ENCODE measurements at regions not wholly inside any gene's neighbourhood (a gene's known extent, or its start where the extent isn't known, plus 50 kb on each side); places are given as distances from the start of the nearest gene placed in this dataset.

DNA sequence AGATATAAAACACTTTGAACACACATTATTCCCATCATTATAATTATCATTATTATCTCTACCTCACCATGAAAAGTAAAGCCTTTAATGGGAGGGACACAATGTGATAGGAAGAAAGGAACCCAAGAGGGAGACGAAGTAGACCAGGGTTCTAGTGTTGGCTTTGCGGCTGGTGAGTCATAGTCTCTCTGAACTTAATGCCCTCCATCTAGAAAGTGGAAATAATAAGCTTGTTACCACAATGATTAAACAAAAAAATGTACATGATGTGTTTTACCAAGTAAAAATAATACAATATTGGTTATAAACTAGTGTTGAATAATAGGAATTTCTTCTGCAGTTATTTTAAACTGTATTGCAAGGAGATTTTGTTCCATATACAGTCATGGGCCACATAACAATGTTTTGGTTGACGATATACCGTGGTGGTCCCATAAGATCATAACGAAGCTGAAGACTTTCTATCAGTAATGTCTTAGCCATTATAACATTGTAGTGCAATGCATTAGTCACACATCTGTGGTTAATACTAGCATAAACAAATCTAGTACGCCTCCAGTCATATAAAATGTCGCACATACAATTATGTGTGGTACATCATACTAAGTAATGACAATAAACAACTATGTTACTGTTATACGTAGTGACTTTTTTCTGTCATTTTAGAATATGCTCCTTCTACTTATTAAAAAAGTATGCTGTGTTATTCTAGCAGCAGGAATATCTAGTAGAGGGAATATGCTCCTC is 450.6 kb upstream of the SORCS1 start:
- H3K79me2 ChIP-seq (ENCODE audit: control insufficient read depth, insufficient read depth, low read length), result no peaks in the 10 kb centered on the region
- no peak overlapping the region for H3K27ac ChIP-seq (ENCODE audit: low read length in 2 of 2)
- POLR2A ChIA-PET, result no interaction called here
- H4K20me1 ChIP-seq (ENCODE audit: control insufficient read depth, insufficient read depth, low read length, poor library complexity, severe bottlenecking), result no peaks in the 10 kb centered on the region
- Mint-ChIP-seq H3K27me3 (no peaks in the 10 kb centered on the region), H3K9me3 (ENCODE audit: insufficient read depth) (no peaks in the 10 kb centered on the region), H3K4me3 (no peak overlapping the region), H3K4me1 (no peaks in the 10 kb centered on the region), H3K27ac (no peak overlapping the region)
- H3K9me3 ChIP-seq (ENCODE audit: control extremely low read depth in 1 of 3, control insufficient read depth in 2 of 3, insufficient read depth in 1 of 3, low read length in 2 of 3), result no peaks in the 10 kb centered on the region
- ATAC-seq (ENCODE audit: low read depth), result no peak
- no CpG with 5 or more reads among the region's 8 CpGs for WGBS (ENCODE audit: insufficient coverage)
- TF ChIP-seq EZH2 (IDR thresholded peaks at IDR 0.05; ENCODE audit: borderline replicate concordance, insufficient read depth, low read depth, low read length, poor library complexity, severe bottlenecking), result no peak
- TF ChIP-seq, protein P1, sequence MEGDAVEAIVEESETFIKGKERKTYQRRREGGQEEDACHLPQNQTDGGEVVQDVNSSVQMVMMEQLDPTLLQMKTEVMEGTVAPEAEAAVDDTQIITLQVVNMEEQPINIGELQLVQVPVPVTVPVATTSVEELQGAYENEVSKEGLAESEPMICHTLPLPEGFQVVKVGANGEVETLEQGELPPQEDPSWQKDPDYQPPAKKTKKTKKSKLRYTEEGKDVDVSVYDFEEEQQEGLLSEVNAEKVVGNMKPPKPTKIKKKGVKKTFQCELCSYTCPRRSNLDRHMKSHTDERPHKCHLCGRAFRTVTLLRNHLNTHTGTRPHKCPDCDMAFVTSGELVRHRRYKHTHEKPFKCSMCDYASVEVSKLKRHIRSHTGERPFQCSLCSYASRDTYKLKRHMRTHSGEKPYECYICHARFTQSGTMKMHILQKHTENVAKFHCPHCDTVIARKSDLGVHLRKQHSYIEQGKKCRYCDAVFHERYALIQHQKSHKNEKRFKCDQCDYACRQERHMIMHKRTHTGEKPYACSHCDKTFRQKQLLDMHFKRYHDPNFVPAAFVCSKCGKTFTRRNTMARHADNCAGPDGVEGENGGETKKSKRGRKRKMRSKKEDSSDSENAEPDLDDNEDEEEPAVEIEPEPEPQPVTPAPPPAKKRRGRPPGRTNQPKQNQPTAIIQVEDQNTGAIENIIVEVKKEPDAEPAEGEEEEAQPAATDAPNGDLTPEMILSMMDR (IDR thresholded peaks at IDR 0.05), result no peak
- H2AFZ ChIP-seq (ENCODE audit: insufficient read depth, low read depth, low read length, poor library complexity, severe bottlenecking), result no peak overlapping the region
- intact Hi-C loops (cut with micrococcal nuclease), result no loop called here
- H3K27me3 ChIP-seq (replicated peaks in 1 of 4; ENCODE audit: control extremely low read depth in 1 of 4, control insufficient read depth in 3 of 4, insufficient read depth in 4 of 4, low read length in 3 of 4), result no peaks in the 10 kb centered on the region
- no peaks in the 10 kb centered on the region for H3K4me1 ChIP-seq (ENCODE audit: control insufficient read depth in 2 of 2, insufficient read depth in 2 of 2, low read length in 2 of 2)
- H3K4me3 ChIP-seq (ENCODE audit: control extremely low read depth in 1 of 5, extremely low read depth in 1 of 5, insufficient read depth in 1 of 5, low read depth in 2 of 5, low read length in 4 of 5), result no peak overlapping the region
- DNase-seq, result no peak
- no peaks in the 10 kb centered on the region for H3K36me3 ChIP-seq (replicated peaks in 1 of 2; ENCODE audit: control extremely low read depth in 1 of 2, control insufficient read depth in 1 of 2, extremely low read depth in 1 of 2, insufficient read depth in 2 of 2, low read length in 1 of 2)
- no peak overlapping the region for H3K9ac ChIP-seq (ENCODE audit: low read length)
- H3K4me2 ChIP-seq (replicated peaks; ENCODE audit: low read depth, low read length, poor library complexity, severe bottlenecking), result no peak overlapping the region
- CTCF ChIA-PET, result no interaction called here

DNA sequence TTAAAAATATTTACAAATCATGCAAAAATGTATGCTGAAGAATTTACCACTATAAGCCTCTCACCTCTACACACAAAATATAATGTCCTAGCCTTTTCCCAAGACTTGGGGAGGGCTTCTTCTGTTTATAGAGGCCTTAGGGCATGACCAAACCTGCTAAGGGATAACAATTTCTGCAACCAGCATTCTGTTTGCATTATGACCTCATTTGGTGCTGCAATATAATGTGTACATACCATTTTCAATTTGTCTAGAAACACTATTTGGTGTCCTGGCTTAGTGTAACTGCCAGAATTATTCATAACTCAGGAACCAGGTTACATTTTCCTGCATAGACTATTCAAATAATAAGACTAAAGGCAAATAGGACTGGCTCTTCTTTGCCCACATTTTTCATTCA is 446.6 kb upstream of the SORCS1 start:
- no peak overlapping the region for H3K9ac ChIP-seq (ENCODE audit: low read length)
- ChIA-PET CTCF (no interaction called here), POLR2A (no interaction called here)
- H3K9me3 ChIP-seq (ENCODE audit: control extremely low read depth in 1 of 3, control insufficient read depth in 2 of 3, insufficient read depth in 1 of 3, low read length in 2 of 3), result no peaks in the 10 kb centered on the region
- H3K4me3 ChIP-seq (ENCODE audit: control extremely low read depth in 1 of 5, extremely low read depth in 1 of 5, insufficient read depth in 1 of 5, low read depth in 2 of 5, low read length in 4 of 5), result no peak overlapping the region
- Mint-ChIP-seq H3K9me3 (ENCODE audit: insufficient read depth) (no peaks in the 10 kb centered on the region), H3K27ac (no peak overlapping the region), H3K4me3 (no peak overlapping the region), H3K4me1 (no peaks in the 10 kb centered on the region), H3K27me3 (no peaks in the 10 kb centered on the region)
- H4K20me1 ChIP-seq (ENCODE audit: control insufficient read depth, insufficient read depth, low read length, poor library complexity, severe bottlenecking), result no peaks in the 10 kb centered on the region
- TF ChIP-seq, protein P1 (IDR thresholded peaks at IDR 0.05), result no peak
- no peak for TF ChIP-seq EZH2 (IDR thresholded peaks at IDR 0.05; ENCODE audit: borderline replicate concordance, insufficient read depth, low read depth, low read length, poor library complexity, severe bottlenecking)
- no peak overlapping the region for H3K27ac ChIP-seq (ENCODE audit: low read length in 2 of 2)
- no peaks in the 10 kb centered on the region for H3K27me3 ChIP-seq (replicated peaks in 1 of 4; ENCODE audit: control extremely low read depth in 1 of 4, control insufficient read depth in 3 of 4, insufficient read depth in 4 of 4, low read length in 3 of 4)
- H2AFZ ChIP-seq (ENCODE audit: insufficient read depth, low read depth, low read length, poor library complexity, severe bottlenecking), result no peak overlapping the region
- no peaks in the 10 kb centered on the region for H3K79me2 ChIP-seq (ENCODE audit: control insufficient read depth, insufficient read depth, low read length)
- H3K4me2 ChIP-seq (replicated peaks; ENCODE audit: low read depth, low read length, poor library complexity, severe bottlenecking), result no peak overlapping the region
- no peak for DNase-seq
- intact Hi-C loops (cut with micrococcal nuclease), result no loop called here
- no peaks in the 10 kb centered on the region for H3K4me1 ChIP-seq (ENCODE audit: control insufficient read depth in 2 of 2, insufficient read depth in 2 of 2, low read length in 2 of 2)
- no peak for ATAC-seq (ENCODE audit: low read depth)
- no peaks in the 10 kb centered on the region for H3K36me3 ChIP-seq (replicated peaks in 1 of 2; ENCODE audit: control extremely low read depth in 1 of 2, control insufficient read depth in 1 of 2, extremely low read depth in 1 of 2, insufficient read depth in 2 of 2, low read length in 1 of 2)

Measured in B cell (primary cell).